Ovary (tissue), 3 donors: ENCODE measurements at regions not wholly inside any gene's neighbourhood (a gene's known extent, or its start where the extent isn't known, plus 50 kb on each side); places are given as distances from the start of the nearest gene placed in this dataset.

Experiments
- EP300 ChIP-seq: sonication (generic); formaldehyde crosslinking; IDR thresholded peaks from one replicate; pipeline ENCODE4 v1.6.1; 2017; ENCODE audit warnings: antibody characterized with exemption
- TF ChIP-seq, protein P1 (sequence below), 3 donors: fragments of 450-650 bp in 2 of 3; fragments of 200-600 bp in 1 of 3; IDR thresholded peaks; one replicate each; pipeline versions ENCODE4 v1.5.1 to v1.8.0; 2016 to 2022; ENCODE audit warnings: antibody characterized with exemption in 3 of 3, mild to moderate bottlenecking in 1 of 3
- donor health status: DM: no; HTN: no; CAD: no.

DNA sequence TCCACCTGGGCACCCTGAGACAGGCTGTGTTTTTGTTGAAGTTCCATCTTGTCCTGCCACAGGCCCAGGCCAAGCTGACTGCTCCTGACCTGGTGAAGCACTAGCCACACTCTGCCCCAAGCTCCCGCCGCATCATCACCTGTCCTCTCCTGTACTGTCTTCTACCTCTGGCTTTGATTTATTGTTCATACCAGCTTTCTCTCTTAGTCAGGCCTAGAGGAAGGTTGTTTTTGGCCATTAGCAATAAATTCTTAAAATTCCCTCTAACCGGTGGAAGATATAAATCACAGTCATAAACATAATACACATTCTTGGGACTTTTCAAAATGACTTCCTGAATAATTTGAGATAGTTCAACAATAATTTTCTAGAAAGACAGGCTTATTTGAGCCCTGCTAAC, 169.4 kb downstream of the DAD1 start:
- TF ChIP-seq, protein P1, sequence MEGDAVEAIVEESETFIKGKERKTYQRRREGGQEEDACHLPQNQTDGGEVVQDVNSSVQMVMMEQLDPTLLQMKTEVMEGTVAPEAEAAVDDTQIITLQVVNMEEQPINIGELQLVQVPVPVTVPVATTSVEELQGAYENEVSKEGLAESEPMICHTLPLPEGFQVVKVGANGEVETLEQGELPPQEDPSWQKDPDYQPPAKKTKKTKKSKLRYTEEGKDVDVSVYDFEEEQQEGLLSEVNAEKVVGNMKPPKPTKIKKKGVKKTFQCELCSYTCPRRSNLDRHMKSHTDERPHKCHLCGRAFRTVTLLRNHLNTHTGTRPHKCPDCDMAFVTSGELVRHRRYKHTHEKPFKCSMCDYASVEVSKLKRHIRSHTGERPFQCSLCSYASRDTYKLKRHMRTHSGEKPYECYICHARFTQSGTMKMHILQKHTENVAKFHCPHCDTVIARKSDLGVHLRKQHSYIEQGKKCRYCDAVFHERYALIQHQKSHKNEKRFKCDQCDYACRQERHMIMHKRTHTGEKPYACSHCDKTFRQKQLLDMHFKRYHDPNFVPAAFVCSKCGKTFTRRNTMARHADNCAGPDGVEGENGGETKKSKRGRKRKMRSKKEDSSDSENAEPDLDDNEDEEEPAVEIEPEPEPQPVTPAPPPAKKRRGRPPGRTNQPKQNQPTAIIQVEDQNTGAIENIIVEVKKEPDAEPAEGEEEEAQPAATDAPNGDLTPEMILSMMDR (IDR thresholded peaks at IDR 0.05): no peak
- no peak for TF ChIP-seq EP300
